GM18519 (cell line): ENCODE measurements at regions not wholly inside any gene's neighbourhood (a gene's known extent, or its start where the extent isn't known, plus 50 kb on each side); places are given as distances from the start of the nearest gene placed in this dataset.
"Not testable (repeated sequence)": the region's sequence is repeated elsewhere in the genome, so short reads cannot be mapped to it uniquely, and the experiment has no call there.

Source experiments
- ATAC-seq: cut with Tn5 transposase; IDR thresholded peaks from one replicate; pipeline ENCODE4 v1.9.1; 2021; ENCODE audit warnings: mild to moderate bottlenecking, moderate library complexity; ENCODE audit not compliant: unreplicated experiment, low FRiP score

DNA sequence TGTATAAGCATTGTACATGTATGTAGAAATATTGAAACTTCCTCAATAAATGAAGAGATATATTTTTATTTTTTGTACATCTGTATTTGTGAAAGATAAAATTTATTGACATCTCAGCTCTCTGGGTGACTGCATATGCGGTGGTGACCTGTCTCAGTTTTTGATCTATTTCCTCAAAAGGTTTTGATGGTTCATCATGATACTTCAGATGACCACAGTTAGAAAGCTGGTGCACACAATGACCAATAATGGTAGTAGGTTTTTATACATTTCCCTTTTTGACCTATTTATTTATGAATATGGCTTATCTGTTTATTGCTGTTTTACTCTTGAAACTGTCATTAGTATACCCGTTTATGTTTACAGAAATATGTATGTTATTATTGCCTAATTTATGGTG lies 549.6 kb upstream of the CHD1 start:
- ATAC-seq: not testable (repeated sequence)

- ATAC-seq: not testable (repeated sequence)
These were observed 544.5 kb upstream of the CHD1 start for GRCh38 chr5:99473328-99473727.

DNA sequence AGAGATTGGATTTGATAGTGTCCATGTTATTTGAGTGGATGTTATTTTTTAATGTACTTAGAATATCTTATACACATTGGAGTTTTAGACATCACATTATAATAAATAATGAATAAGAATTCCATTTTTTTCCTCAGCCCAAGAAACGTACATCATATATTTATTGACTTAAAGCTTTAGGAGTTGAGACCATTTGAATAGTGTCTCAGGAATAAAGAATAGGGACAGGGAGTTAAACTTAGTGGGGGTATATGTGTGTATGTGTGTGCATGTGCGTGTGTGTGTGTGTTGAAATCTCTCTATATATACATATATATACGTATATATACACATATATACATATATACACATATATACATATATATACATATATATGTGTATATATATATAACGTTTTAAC lies 542.9 kb upstream of the CHD1 start:
- ATAC-seq: not testable (repeated sequence)

DNA sequence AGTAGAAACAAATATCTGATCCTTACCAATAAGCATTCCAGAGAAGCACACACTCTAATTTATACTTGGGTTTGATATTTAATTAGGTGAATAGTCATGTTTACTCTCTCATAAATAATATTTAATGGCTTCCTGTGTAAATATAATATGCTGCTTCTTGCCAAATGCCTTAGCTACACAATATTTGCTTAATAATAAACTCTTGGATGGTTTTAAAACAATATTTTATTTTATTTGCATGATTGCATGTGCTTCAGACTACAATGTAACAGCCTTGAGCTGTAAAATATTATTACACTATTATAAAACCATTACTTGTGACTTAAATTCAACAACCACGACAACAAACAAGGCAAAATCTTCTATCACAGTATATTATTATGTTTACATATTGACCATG lies 542.4 kb upstream of the CHD1 start:
- ATAC-seq: not testable (repeated sequence)

- not testable (repeated sequence) for ATAC-seq
These were observed 541.8 kb upstream of the CHD1 start for GRCh38 chr5:99470636-99471035.

DNA sequence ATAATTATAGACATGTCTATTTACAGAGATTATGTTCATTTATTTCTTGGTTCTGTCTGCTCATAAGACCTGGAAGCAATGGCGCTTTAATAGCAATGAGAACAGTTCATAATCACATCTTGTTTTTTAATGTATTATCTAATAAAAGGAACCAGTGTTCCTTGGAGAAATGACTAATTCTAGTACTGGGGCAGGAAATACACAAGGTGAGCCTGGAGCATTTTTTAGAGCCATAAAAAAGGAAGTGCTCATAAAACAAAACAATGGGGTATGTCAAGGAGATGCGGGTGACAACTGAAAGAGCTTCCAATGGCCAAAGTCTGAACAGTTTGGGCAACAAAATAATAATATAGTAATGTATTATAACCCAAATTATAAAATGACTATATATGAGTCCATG lies 531.9 kb upstream of the CHD1 start:
- ATAC-seq: no peak

- ATAC-seq: no peak
These were observed 524.4 kb upstream of the CHD1 start for GRCh38 chr5:99453196-99453595.

GRCh38 chr5:99449786-99450185 lies 521.0 kb upstream of the CHD1 start:
- ATAC-seq: no peak

- no peak for ATAC-seq
These were observed 517.0 kb upstream of the CHD1 start for GRCh38 chr5:99445805-99446204.

GRCh38 chr5:99441235-99441634 lies 512.4 kb upstream of the CHD1 start:
- ATAC-seq: no peak

- no peak for ATAC-seq
These were observed 509.8 kb upstream of the CHD1 start for GRCh38 chr5:99438619-99439018.

GRCh38 chr5:99437986-99438385 lies 509.2 kb upstream of the CHD1 start:
- no peak for ATAC-seq

- ATAC-seq: not testable (repeated sequence)
These were observed 494.6 kb upstream of the CHD1 start for GRCh38 chr5:99423396-99423795.

- not testable (repeated sequence) for ATAC-seq
These were observed 489.8 kb upstream of the CHD1 start for GRCh38 chr5:99418640-99419039.

- ATAC-seq: not testable (repeated sequence)
These were observed 481.6 kb upstream of the CHD1 start for GRCh38 chr5:99410386-99410785.

DNA sequence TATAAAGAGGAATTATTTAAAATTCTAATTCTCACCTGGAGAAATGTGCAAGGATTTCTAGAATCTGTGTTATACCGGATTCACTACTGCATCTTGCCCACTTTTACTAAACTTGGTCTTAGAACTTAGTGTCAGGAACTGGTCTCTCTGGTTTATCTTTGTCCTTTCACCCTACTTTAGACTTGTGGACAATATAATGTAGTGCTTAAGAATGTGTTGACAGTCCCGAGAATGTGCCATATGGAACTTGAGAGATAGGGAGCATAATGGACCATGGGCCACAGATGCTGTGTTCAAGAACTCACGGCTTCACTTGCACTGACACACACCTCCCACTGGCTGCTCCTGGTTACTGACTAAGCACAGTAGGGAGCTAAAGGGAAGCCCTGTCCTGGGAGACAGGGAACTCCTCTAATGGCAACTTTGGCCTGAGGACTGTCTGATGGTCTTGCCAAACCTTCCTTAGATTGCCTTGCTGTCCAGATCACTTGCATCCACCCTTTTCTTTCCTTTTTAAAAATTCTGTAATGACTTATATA lies 476.0 kb upstream of the CHD1 start:
- not testable (repeated sequence) for ATAC-seq

- not testable (repeated sequence) for ATAC-seq
These were observed 471.8 kb upstream of the CHD1 start for GRCh38 chr5:99400571-99400970.

GRCh38 chr5:99398976-99399375 lies 470.2 kb upstream of the CHD1 start:
- no peak for ATAC-seq

DNA sequence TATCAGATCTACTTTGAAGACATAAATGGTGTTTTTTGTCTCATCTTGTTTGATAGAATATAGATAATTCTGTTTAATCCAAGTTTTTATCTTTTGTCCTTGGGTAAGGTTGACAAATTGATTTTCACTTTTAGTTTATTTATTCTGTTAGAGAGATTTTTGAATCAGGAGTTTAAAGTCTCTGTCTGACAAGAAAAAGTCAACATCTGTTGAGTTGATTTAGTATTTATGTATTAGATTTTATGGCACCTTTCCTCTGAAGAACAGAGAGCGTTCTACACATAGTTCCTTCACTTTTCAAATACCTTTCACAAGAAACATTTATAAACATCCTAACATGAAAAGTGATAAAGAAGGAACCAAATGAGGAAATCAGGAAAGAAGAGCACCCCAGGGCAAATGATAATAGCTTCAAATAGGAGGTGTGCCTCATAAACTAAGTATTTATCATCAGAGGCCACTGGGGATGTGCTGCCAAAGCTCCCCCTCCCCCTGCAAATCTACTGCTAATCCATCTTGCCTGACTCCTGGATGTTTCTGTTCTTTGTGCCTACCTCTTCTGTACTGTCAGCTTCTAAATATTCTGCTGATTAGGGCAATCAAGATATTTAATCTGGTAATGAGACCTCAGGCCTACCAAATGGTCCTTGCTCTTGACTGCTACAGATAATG lies 457.7 kb upstream of the CHD1 start:
- ATAC-seq: no peak

DNA sequence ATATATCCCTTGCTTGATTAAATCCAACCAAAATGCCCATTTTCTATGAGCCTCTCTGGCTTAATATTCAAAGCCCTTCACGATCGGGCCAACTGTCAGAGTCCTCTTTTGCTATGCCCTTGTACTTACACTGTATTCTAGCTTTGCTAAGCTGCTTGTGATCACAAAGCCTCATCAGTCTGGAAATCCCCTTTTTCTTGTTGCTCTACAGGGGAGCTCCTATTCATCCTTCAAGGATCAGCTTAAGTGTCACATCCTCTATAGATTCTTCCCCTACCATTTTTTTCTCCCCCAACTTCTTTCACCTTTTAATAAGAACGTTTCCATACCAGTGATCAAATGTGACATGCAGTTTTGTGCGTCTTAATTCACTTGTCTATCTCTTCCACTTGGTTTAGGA lies 450.4 kb upstream of the CHD1 start:
- no peak for ATAC-seq

DNA sequence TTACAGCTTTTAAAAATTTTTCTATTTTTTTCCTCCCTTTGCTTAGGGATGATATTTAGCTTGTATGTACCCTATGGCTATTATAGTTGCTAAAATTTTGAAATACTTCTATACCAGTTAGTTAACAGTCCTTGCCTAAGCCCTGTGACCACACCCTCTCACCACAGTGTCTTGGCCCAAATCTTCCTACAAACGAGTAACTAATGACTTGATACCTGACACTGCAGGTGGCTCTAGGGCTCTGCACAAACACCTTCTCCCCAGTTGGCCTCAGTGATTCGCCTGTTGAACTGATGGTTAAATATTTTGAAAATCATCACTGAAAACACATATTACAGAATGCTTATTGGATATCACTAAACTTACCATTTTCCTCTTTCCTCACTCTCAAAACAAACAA lies 449.6 kb upstream of the CHD1 start:
- ATAC-seq: no peak

- no peak for ATAC-seq
These were observed 441.2 kb upstream of the CHD1 start for GRCh38 chr5:99369797-99370593.
